ENCODE measurements at regions not wholly inside any gene's neighbourhood (a gene's known extent, or its start where the extent isn't known, plus 50 kb on each side); places are given as distances from the start of the nearest gene placed in this dataset.

- Histone ChIP-seq H3K4me1 (ENCODE audit: insufficient read depth) (no peaks in the 10 kb centered on the region), H2AFZ (no peak overlapping the region), H3K9me2 (ENCODE audit: insufficient read depth) (peaks cover 7% of the 10 kb centered on the region; the same call in 1 of the 2 replicates), H3F3A (replicated peaks; ENCODE audit: low read depth) (no peaks in the 10 kb centered on the region), H3K36me3 (ENCODE audit: insufficient read depth) (no peaks in the 10 kb centered on the region), H3K27ac (ENCODE audit: low read depth) (no peak overlapping the region), H3K4me2 (no peak overlapping the region), H3K4me3 (no peak overlapping the region), H3K27me3 (ENCODE audit: insufficient read depth) (no peaks in the 10 kb centered on the region), H4K20me1 (replicated peaks; ENCODE audit: insufficient read depth) (no peaks in the 10 kb centered on the region), H3K79me2 (replicated peaks; ENCODE audit: insufficient read depth) (no peaks in the 10 kb centered on the region)
- Mint-ChIP-seq H3K27ac (no peak overlapping the region), H3K4me1 (peaks cover 11% of the 10 kb centered on the region; the same call in 2 of the 3 replicates), H3K27me3 (ENCODE audit: insufficient read depth, low read depth, poor library complexity) (no peaks in the 10 kb centered on the region), H3K4me3 (no peak overlapping the region), H3K36me3 (ENCODE audit: low read depth) (no peaks in the 10 kb centered on the region), H3K9me3 (peaks cover 8% of the 10 kb centered on the region)
- DNase-seq (ENCODE audit: low spot score) (no peak), ATAC-seq (no peak)
- TF ChIP-seq EZH2 (IDR thresholded peaks at IDR 0.05; ENCODE audit: low read depth, unreplicated experiment) (no peak), STAT1 (IDR thresholded peaks at IDR 0.05; ENCODE audit: unreplicated experiment) (no peak), ETS1 (IDR thresholded peaks at IDR 0.05) (no peak), EZH2phosphoT487 (IDR thresholded peaks at IDR 0.05; ENCODE audit: unreplicated experiment) (no peak), JUNB (IDR thresholded peaks at IDR 0.05; ENCODE audit: unreplicated experiment) (no peak), ZNF114 (CRISPR knock-in tag; IDR thresholded peaks at IDR 0.05) (no peak), NANOG (IDR thresholded peaks at IDR 0.05; ENCODE audit: borderline replicate concordance) (no peak), POLR2AphosphoS5 (IDR thresholded peaks at IDR 0.05; ENCODE audit: low read depth) (no peak), CREB1 (CRISPR knock-in tag; IDR thresholded peaks at IDR 0.05; ENCODE audit: low read depth) (no peak)
- TF ChIP-seq, protein P1, sequence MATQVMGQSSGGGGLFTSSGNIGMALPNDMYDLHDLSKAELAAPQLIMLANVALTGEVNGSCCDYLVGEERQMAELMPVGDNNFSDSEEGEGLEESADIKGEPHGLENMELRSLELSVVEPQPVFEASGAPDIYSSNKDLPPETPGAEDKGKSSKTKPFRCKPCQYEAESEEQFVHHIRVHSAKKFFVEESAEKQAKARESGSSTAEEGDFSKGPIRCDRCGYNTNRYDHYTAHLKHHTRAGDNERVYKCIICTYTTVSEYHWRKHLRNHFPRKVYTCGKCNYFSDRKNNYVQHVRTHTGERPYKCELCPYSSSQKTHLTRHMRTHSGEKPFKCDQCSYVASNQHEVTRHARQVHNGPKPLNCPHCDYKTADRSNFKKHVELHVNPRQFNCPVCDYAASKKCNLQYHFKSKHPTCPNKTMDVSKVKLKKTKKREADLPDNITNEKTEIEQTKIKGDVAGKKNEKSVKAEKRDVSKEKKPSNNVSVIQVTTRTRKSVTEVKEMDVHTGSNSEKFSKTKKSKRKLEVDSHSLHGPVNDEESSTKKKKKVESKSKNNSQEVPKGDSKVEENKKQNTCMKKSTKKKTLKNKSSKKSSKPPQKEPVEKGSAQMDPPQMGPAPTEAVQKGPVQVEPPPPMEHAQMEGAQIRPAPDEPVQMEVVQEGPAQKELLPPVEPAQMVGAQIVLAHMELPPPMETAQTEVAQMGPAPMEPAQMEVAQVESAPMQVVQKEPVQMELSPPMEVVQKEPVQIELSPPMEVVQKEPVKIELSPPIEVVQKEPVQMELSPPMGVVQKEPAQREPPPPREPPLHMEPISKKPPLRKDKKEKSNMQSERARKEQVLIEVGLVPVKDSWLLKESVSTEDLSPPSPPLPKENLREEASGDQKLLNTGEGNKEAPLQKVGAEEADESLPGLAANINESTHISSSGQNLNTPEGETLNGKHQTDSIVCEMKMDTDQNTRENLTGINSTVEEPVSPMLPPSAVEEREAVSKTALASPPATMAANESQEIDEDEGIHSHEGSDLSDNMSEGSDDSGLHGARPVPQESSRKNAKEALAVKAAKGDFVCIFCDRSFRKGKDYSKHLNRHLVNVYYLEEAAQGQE (IDR thresholded peaks at IDR 0.05; ENCODE audit: unreplicated experiment), result no peak
Measured at GRCh38 chr7:47207956-47208355, 374.0 kb downstream of the TNS3 start.

DNA sequence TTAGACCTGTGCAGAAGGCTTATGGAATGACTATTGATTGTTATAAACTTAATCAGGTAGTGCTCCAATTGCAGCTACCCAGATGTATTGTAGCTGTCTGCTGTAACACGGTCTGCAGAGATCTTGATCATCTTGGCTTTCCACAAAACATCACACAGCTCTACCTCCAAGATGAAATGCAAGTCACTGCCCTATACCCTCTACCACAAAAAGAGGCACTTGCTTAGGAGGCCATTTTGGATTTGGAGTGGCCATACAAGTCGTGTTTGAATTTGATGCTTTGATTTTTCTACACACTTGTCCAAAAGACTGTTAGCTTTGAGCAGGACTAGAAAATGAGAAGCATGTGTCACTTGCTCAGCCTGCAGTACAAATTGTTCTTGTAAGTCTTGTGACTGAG lies 377.2 kb downstream of the TNS3 start:
- Mint-ChIP-seq H3K27ac (no peak overlapping the region), H3K4me1 (no peaks in the 10 kb centered on the region), H3K36me3 (ENCODE audit: low read depth) (no peaks in the 10 kb centered on the region), H3K9me3 (no peaks in the 10 kb centered on the region), H3K4me3 (no peak overlapping the region), H3K27me3 (ENCODE audit: insufficient read depth, low read depth, poor library complexity) (no peaks in the 10 kb centered on the region)
- Histone ChIP-seq H3K27me3 (ENCODE audit: insufficient read depth) (no peaks in the 10 kb centered on the region), H3F3A (replicated peaks; ENCODE audit: low read depth) (no peaks in the 10 kb centered on the region), H3K9me2 (ENCODE audit: insufficient read depth) (peaks cover 10% of the 10 kb centered on the region), H3K36me3 (ENCODE audit: insufficient read depth) (no peaks in the 10 kb centered on the region), H3K4me1 (ENCODE audit: insufficient read depth) (no peaks in the 10 kb centered on the region), H3K4me3 (no peak overlapping the region), H3K4me2 (no peak overlapping the region), H2AFZ (no peak overlapping the region), H3K79me2 (replicated peaks; ENCODE audit: insufficient read depth) (no peaks in the 10 kb centered on the region), H3K27ac (ENCODE audit: low read depth) (no peak overlapping the region), H4K20me1 (replicated peaks; ENCODE audit: insufficient read depth) (no peaks in the 10 kb centered on the region)
- DNase-seq (ENCODE audit: low spot score) (no peak), ATAC-seq (no peak)
- TF ChIP-seq ZNF331 (CRISPR knock-in tag; IDR thresholded peaks at IDR 0.05; ENCODE audit: low read depth) (no peak), EZH2phosphoT487 (IDR thresholded peaks at IDR 0.05; ENCODE audit: unreplicated experiment) (no peak), ZNF462 (CRISPR knock-in tag; IDR thresholded peaks at IDR 0.05) (no peak), POLR2AphosphoS5 (IDR thresholded peaks at IDR 0.05; ENCODE audit: low read depth) (no peak), ZNF114 (CRISPR knock-in tag; IDR thresholded peaks at IDR 0.05) (no peak), CREB1 (CRISPR knock-in tag; IDR thresholded peaks at IDR 0.05; ENCODE audit: low read depth) (no peak)
